Aorta (tissue), 5 donors: ENCODE measurements at regions not wholly inside any gene's neighbourhood (a gene's known extent, or its start where the extent isn't known, plus 50 kb on each side); places are given as distances from the start of the nearest gene placed in this dataset.

Experiments used
- ATAC-seq: fragments of 200-7000 bp; cut with Tn5 transposase; one replicate; pipeline ENCODE4 v1.9.1; 2022; ENCODE audit warnings: moderate library complexity; ENCODE audit not compliant: low FRiP score
- DNase-seq, 2 donors: peaks; one replicate each; pipeline ENCODE4 v3.0.0-alpha.2; 2020
- H3K27ac ChIP-seq, 2 donors: one replicate each; pipeline ENCODE4 v1.5.1; 2013; ENCODE audit warnings: low read length in 2 of 2, mild to moderate bottlenecking in 2 of 2, moderate library complexity in 2 of 2, control low read depth in 1 of 2, inconsistent platforms in 1 of 2, low read depth in 1 of 2
- H3K27me3 ChIP-seq, 2 donors: one replicate each; pipeline ENCODE4 v1.6.1; 2013; ENCODE audit warnings: control low read depth in 1 of 2, low read length in 1 of 2, mild to moderate bottlenecking in 1 of 2, moderate library complexity in 1 of 2; ENCODE audit not compliant: insufficient read depth in 2 of 2, control insufficient read depth in 1 of 2
- H3K36me3 ChIP-seq, 2 donors: one replicate each; pipeline ENCODE4 v1.6.1; 2013; ENCODE audit warnings: control low read depth in 1 of 2, low read length in 1 of 2, mild to moderate bottlenecking in 1 of 2; ENCODE audit not compliant: insufficient read depth in 2 of 2, control insufficient read depth in 1 of 2
- H3K4me1 ChIP-seq, 2 donors: one replicate each; pipeline ENCODE4 v1.6.1; 2013; ENCODE audit warnings: low read length in 2 of 2, control low read depth in 1 of 2, mild to moderate bottlenecking in 1 of 2, moderate library complexity in 1 of 2; ENCODE audit not compliant: insufficient read depth in 2 of 2, control insufficient read depth in 1 of 2
- H3K4me3 ChIP-seq, 2 donors: one replicate each; pipeline ENCODE4 v1.5.1; 2013; ENCODE audit warnings: low read length in 2 of 2, control low read depth in 1 of 2, mild to moderate bottlenecking in 1 of 2
- H3K9me3 ChIP-seq: one replicate; pipeline ENCODE4 v1.6.1; 2013; ENCODE audit warnings: mild to moderate bottlenecking, low read length; ENCODE audit not compliant: control insufficient read depth
- WGBS, 2 donors: extraction: QIAGEN DNeasy Blood & Tissue Kit; methylation state at CpG; one replicate each; pipeline ENCODE4 v1.1.7; 2013; 5-methylcytosine and 5-hydroxymethylcytosine counted together
- intact Hi-C, 2 donors: fragments of 100-400 bp; cut with DNase I; formaldehyde crosslinking; loops; one replicate each; pipeline versions ENCODE4 v1.14.2 to v1.15.0; 2022
- donor health status: healthy with polysubstance abuse.
- donor health status: Bipolar disorder and iron deficiency.
- donor health status: DM: no; HTN: no; CAD: no.
- donor health status: DM: no; HTN: no; CAD: no.
- donor health status: DM: yes; HTN: yes; CAD: no.

DNA sequence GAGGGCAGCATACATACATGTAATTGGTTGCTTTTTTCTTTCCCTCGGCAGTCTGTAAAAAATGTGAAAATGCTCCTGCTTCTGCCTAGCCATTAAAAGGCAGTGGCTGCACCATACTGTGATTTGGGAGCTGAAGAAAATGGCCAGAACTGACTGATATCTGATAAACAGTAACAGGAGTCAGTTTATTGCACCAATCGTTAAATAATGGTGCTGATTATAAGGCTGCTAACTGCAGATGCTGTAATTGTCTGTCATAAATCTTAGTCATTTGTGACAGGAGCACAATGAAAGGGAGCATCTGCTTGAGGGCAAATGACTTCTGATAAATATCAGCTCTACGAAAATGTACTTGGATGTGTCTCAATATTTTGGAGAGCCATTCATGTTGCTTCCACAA lies 263.1 kb upstream of the DNAJC19 start:
- Histone ChIP-seq H3K27ac (no peak overlapping the region), H3K36me3 (no peaks in the 10 kb centered on the region), H3K4me1 (no peaks in the 10 kb centered on the region), H3K27me3 (no peaks in the 10 kb centered on the region), H3K9me3 (no peaks in the 10 kb centered on the region), H3K4me3 (no peak overlapping the region)
- 18 to 23% methylated on average over 3 of the region's 3 CpGs for WGBS, 2 donors
- ATAC-seq (no peak), DNase-seq (no peak)
- intact Hi-C loops, result no loop called here

GRCh38 chr3:181250714-181251113 lies 261.2 kb upstream of the DNAJC19 start:
- no peak for DNase-seq
- no peaks in the 10 kb centered on the region for H3K36me3 ChIP-seq
- H3K9me3 ChIP-seq, result no peaks in the 10 kb centered on the region
- H3K4me1 ChIP-seq, result no peaks in the 10 kb centered on the region
- H3K27ac ChIP-seq, result no peak overlapping the region
- intact Hi-C loops, result no loop called here
- no peaks in the 10 kb centered on the region for H3K27me3 ChIP-seq
- no peak for ATAC-seq
- 37 to 46% methylated on average over 3 of the region's 3 CpGs for WGBS, 2 donors
- H3K4me3 ChIP-seq, result no peak overlapping the region

DNA sequence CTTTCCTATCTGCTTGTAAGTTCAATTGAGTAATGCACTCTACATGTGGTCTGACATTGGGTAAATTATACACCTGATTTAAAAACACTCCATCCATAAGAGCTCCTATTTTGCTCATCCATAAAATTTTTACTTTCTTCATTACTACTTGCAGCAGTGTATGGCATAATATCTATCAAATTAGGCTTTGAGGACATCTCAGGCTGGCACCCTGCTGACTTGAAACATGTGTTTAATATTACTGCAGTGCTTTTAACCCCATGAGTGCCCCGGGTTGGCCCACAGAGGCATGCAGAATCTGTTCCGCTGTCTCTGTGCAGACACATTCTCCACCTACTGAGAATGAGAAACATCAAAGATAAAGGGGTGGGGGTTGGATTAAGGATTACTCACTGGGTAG lies 249.9 kb upstream of the DNAJC19 start:
- peaks cover 2% of the 10 kb centered on the region for H3K9me3 ChIP-seq
- intact Hi-C loops, result no loop called here
- ATAC-seq (no peak), DNase-seq (no peak)
- H3K27me3 ChIP-seq, result no peaks in the 10 kb centered on the region
- 45 to 51% methylated on average over 2 of the region's 2 CpGs for WGBS, 2 donors
- no peaks in the 10 kb centered on the region for H3K4me1 ChIP-seq
- H3K36me3 ChIP-seq, result no peaks in the 10 kb centered on the region
- no peak overlapping the region for H3K4me3 ChIP-seq
- H3K27ac ChIP-seq, result no peak overlapping the region

- Histone ChIP-seq H3K4me3 (no peak overlapping the region), H3K36me3 (no peaks in the 10 kb centered on the region), H3K4me1 (no peaks in the 10 kb centered on the region), H3K27ac (no peak overlapping the region), H3K9me3 (no peaks in the 10 kb centered on the region), H3K27me3 (no peaks in the 10 kb centered on the region)
- no peak for DNase-seq
- no peak for ATAC-seq
- intact Hi-C loops, result no loop called here
- 76 to 79% methylated on average over 5 of the region's 5 CpGs for WGBS, 2 donors
Observed at GRCh38 chr3:181230258-181230657, 240.7 kb upstream of the DNAJC19 start.

- Histone ChIP-seq H3K4me1 (no peaks in the 10 kb centered on the region), H3K9me3 (no peaks in the 10 kb centered on the region), H3K27me3 (no peaks in the 10 kb centered on the region), H3K27ac (no peak overlapping the region), H3K4me3 (no peak overlapping the region), H3K36me3 (no peaks in the 10 kb centered on the region)
- WGBS, 2 donors, result 64% methylated on average over 2 of the region's 2 CpGs
- DNase-seq (no peak), ATAC-seq (no peak)
- intact Hi-C loops, result loop anchor here in 1 of 2 donors (5.0 kb wide), 1 partner anchor 1474 kb away; no protein-coding TSS in a partner anchor
Observed at GRCh38 chr3:181213347-181213746, 223.8 kb upstream of the DNAJC19 start.

GRCh38 chr3:181212271-181212670 lies 222.7 kb upstream of the DNAJC19 start:
- no peak for ATAC-seq
- Histone ChIP-seq H3K9me3 (no peaks in the 10 kb centered on the region), H3K27me3 (no peaks in the 10 kb centered on the region), H3K27ac (no peak overlapping the region), H3K4me1 (no peaks in the 10 kb centered on the region), H3K36me3 (no peaks in the 10 kb centered on the region), H3K4me3 (no peak overlapping the region)
- 81 to 82% methylated on average over 1 of the region's 1 CpG for WGBS, 2 donors
- no peak for DNase-seq
- intact Hi-C loops, result loop anchor here in 1 of 2 donors (5.0 kb wide), 1 partner anchor 1475 kb away; no protein-coding TSS in a partner anchor

GRCh38 chr3:181210275-181210674 lies 220.7 kb upstream of the DNAJC19 start:
- Histone ChIP-seq H3K27me3 (no peaks in the 10 kb centered on the region), H3K27ac (no peak overlapping the region), H3K9me3 (no peaks in the 10 kb centered on the region), H3K4me3 (no peak overlapping the region), H3K36me3 (no peaks in the 10 kb centered on the region), H3K4me1 (no peaks in the 10 kb centered on the region)
- ATAC-seq (no peak), DNase-seq (no peak)
- intact Hi-C loops, result loop anchor here in 1 of 2 donors (5.0 kb wide), 1 partner anchor 1477 kb away; no protein-coding TSS in a partner anchor
- 1 to 2% methylated on average over 2 of the region's 2 CpGs for WGBS, 2 donors

- intact Hi-C loops, result no loop called here
- no peaks in the 10 kb centered on the region for H3K4me1 ChIP-seq
- ATAC-seq (no peak), DNase-seq (no peak)
- no peak overlapping the region for H3K27ac ChIP-seq
- H3K36me3 ChIP-seq, result no peaks in the 10 kb centered on the region
- H3K27me3 ChIP-seq, result no peaks in the 10 kb centered on the region
- no peak overlapping the region for H3K4me3 ChIP-seq
- WGBS, 2 donors, result 78 to 79% methylated on average over 2 of the region's 2 CpGs
- no peaks in the 10 kb centered on the region for H3K9me3 ChIP-seq
Observed at GRCh38 chr3:181189556-181189955, 200.0 kb upstream of the DNAJC19 start.

DNA sequence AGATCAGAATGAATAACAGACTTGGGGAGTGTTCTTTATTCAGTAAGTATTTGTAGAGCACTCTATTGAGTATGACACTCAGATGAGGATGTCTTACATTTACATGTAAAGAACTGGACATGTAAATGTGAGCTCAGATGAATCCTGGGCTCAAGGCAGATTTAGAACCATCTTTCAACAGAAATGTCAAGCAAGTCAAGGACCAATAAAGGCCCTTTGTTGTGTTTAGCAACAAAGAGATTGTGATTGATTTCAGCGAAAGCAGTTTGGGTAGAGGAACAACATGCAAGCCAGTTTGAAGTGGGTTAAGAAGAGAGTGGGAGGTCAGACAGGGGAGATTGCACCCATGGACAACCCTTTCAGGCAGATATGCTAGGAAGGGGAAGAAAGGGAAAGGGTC lies 194.2 kb upstream of the DNAJC19 start:
- ATAC-seq (no peak), DNase-seq (no peak)
- intact Hi-C loops, result no loop called here
- Histone ChIP-seq H3K36me3 (no peaks in the 10 kb centered on the region), H3K9me3 (no peaks in the 10 kb centered on the region), H3K27ac (no peak overlapping the region), H3K4me3 (no peak overlapping the region), H3K27me3 (no peaks in the 10 kb centered on the region), H3K4me1 (no peaks in the 10 kb centered on the region)
- 82 to 83% methylated on average over 1 of the region's 1 CpG for WGBS, 2 donors
